ENCODE measurements at regions not wholly inside any gene's neighbourhood (a gene's known extent, or its start where the extent isn't known, plus 50 kb on each side); places are given as distances from the start of the nearest gene placed in this dataset.
A peak's percentile ranks its signal among the peaks of the same experiment; 100 is the strongest.

DNA sequence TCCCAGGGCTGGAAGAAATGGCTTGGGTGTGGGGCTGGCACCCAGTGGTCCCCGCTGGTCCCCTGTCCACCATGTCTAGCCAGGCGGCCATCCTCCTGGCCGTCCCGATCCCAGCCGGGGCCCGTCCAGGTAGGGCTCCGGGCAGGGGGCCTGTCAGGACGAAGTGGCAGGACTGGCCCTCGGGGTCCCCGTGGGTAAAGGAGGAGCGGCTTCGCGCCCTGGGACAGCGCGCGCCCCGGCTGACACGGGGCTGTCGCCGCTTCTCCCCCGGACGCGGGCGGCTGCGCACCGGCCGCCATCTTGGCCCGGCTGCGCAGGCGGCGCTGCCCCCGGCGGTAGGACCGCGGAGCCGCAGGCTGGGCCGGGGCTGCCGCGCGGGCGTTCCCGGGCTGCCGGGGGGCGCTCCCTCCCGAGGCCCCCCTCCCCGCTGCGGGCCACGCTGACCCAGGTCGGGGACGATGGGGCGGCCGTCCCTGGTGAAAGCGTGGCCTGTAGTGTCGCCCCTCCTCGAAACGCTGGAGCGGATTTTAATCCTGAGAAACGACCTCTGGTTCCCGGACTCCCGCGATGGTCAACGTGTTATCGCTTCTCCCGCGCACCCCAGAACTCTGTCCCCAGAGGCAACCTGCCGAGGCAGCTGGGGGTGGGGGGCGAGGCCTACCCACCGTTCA, 60.4 kb upstream of the BCOR start:
- peak overlapping the region; percentile 16 for H3K27ac ChIP-seq

GRCh38 chrX:40157228-40158035, 59.7 kb upstream of the BCOR start:
- no peak for TF ChIP-seq CTCF (IDR thresholded peaks at IDR 0.05; ENCODE audit: low read depth, low read length, missing control alignments)
- in situ Hi-C loops (cut with HindIII; ENCODE audit: low pct_ligation_motif_present, low sequenced_read_pairs): no loop called here
- H3K27me3 ChIP-seq (replicated peaks): no peaks in the 10 kb centered on the region
- H3K4me3 ChIP-seq (ENCODE audit: low read depth, low read length): peak overlapping the region; percentile 55
- no peaks in the 10 kb centered on the region for H3K36me3 ChIP-seq (replicated peaks)
- no peak overlapping the region for H3K27ac ChIP-seq
- DNase-seq: no peak

More for the DNA sequence above, 60.4 kb upstream of the BCOR start:
- DNase-seq: no peak
- peak overlapping the region; percentile 55 for H3K4me3 ChIP-seq (ENCODE audit: low read depth, low read length)
- no peak for TF ChIP-seq CTCF (IDR thresholded peaks at IDR 0.05; ENCODE audit: low read depth, low read length, missing control alignments)
- in situ Hi-C loops (cut with HindIII; ENCODE audit: low pct_ligation_motif_present, low sequenced_read_pairs): no loop called here
- no peaks in the 10 kb centered on the region for H3K36me3 ChIP-seq (replicated peaks)
- H3K27me3 ChIP-seq (replicated peaks): no peaks in the 10 kb centered on the region

- no peak overlapping the region for H3K27ac ChIP-seq
- H3K4me3 ChIP-seq (ENCODE audit: low read depth, low read length): no peak overlapping the region
- no peak for TF ChIP-seq CTCF (IDR thresholded peaks at IDR 0.05; ENCODE audit: low read depth, low read length, missing control alignments)
- no peaks in the 10 kb centered on the region for H3K27me3 ChIP-seq (replicated peaks)
- DNase-seq: no peak
- H3K36me3 ChIP-seq (replicated peaks): no peaks in the 10 kb centered on the region
- in situ Hi-C loops (cut with HindIII; ENCODE audit: low pct_ligation_motif_present, low sequenced_read_pairs): no loop called here
Observed at GRCh38 chrX:40156470-40157227, 58.9 kb upstream of the BCOR start.

GRCh38 chrX:40155589-40156469, 58.1 kb upstream of the BCOR start:
- no peak for DNase-seq
- Histone ChIP-seq H3K36me3 (replicated peaks) (no peaks in the 10 kb centered on the region), H3K27me3 (replicated peaks) (no peaks in the 10 kb centered on the region), H3K4me3 (ENCODE audit: low read depth, low read length) (peak overlapping the region; percentile 48), H3K27ac (no peak overlapping the region)
- in situ Hi-C loops (cut with HindIII; ENCODE audit: low pct_ligation_motif_present, low sequenced_read_pairs): no loop called here
- no peak for TF ChIP-seq CTCF (IDR thresholded peaks at IDR 0.05; ENCODE audit: low read depth, low read length, missing control alignments)

DNA sequence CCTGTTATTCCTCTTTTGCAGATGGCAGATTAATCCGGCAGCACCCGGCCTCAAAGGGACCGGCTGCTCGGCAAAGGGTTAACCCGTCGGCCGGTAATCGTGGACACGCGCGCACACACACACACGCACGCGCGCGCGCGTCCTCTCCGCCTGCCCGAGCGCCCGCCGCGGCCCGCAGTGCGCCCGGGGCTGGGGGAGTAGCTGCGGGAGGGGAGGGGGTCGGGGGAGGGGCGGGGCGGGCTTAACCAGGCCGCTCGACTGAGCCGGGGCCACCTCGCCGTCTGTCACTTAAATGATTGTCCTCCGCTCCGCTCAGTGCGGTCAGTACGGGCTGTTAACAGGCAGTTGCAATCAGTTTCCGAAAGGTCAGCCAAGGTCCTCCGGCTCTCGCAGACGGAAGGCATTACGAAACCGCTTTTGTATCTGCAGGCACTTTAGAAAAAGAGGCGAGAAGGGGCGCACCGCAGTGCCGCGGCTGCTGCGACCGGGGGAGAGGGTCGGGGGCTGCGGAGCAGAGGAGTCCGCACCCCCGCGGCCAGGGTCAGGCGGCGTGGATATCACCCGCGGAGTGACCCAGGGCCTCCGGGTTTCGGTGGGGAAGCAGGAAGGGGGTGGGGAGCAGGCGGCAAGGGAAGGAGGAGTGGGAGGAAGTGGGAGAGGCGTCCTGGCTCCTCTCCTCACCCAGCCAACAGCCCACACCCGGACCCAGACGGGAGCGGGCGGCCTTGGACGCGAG, 57.3 kb upstream of the BCOR start:
- no peak for TF ChIP-seq CTCF (IDR thresholded peaks at IDR 0.05; ENCODE audit: low read depth, low read length, missing control alignments)

More for the DNA sequence above, 57.3 kb upstream of the BCOR start:
- in situ Hi-C loops (cut with HindIII; ENCODE audit: low pct_ligation_motif_present, low sequenced_read_pairs): no loop called here
- Histone ChIP-seq H3K4me3 (ENCODE audit: low read depth, low read length) (peak overlapping the region; percentile 48), H3K27me3 (replicated peaks) (no peaks in the 10 kb centered on the region), H3K27ac (no peak overlapping the region), H3K36me3 (replicated peaks) (no peaks in the 10 kb centered on the region)
- DNase-seq: no peak

All from brain microvascular endothelial cell (primary cell).